Hepatocyte (in vitro differentiated cells): ENCODE measurements at regions not wholly inside any gene's neighbourhood (a gene's known extent, or its start where the extent isn't known, plus 50 kb on each side); places are given as distances from the start of the nearest gene placed in this dataset.

Experiments used
- DNase-seq: peaks from one replicate; pipeline ENCODE4 v3.0.0-alpha.2; 2016; ENCODE audit warnings: low spot score
- H2AFZ ChIP-seq: fragments of 200-600 bp; sonication (generic); 2 replicates; pipeline ENCODE4 v1.6.0; 2016; ENCODE audit warnings: antibody characterized with exemption, mild to moderate bottlenecking
- H3K27ac ChIP-seq: fragments of 200-600 bp; sonication (generic); 2 replicates; pipeline ENCODE4 v1.5.1; 2016; ENCODE audit warnings: mild to moderate bottlenecking
- H3K27me3 ChIP-seq: fragments of 200-600 bp; sonication (generic); 2 replicates; pipeline ENCODE4 v1.6.1; 2016
- H3K36me3 ChIP-seq: fragments of 200-600 bp; sonication (generic); replicated peaks from 2 replicates; pipeline ENCODE4 v1.5.1; 2016; ENCODE audit warnings: low read depth; ENCODE audit not compliant: insufficient read depth
- H3K4me1 ChIP-seq: fragments of 200-600 bp; sonication (generic); 2 replicates; pipeline ENCODE4 v1.5.1; 2016; ENCODE audit warnings: mild to moderate bottlenecking, moderate library complexity; ENCODE audit not compliant: insufficient read depth
- H3K4me2 ChIP-seq: fragments of 200-600 bp; sonication (generic); 2 replicates; pipeline ENCODE4 v1.6.0; 2016
- H3K4me3 ChIP-seq: fragments of 200-600 bp; sonication (generic); 2 replicates; pipeline ENCODE4 v1.5.1; 2016; ENCODE audit warnings: mild to moderate bottlenecking
- H3K79me2 ChIP-seq: fragments of 200-600 bp; sonication (generic); 2 replicates; pipeline ENCODE4 v1.6.0; 2017; ENCODE audit warnings: mild to moderate bottlenecking
- H3K9me2 ChIP-seq: fragments of 200-600 bp; sonication (generic); replicated peaks from 2 replicates; pipeline ENCODE4 v1.6.0; 2017; ENCODE audit warnings: mild to moderate bottlenecking; ENCODE audit not compliant: insufficient read depth
- H3K9me3 ChIP-seq: fragments of 200-600 bp; sonication (generic); 2 replicates; pipeline ENCODE4 v1.5.1; 2016; ENCODE audit warnings: low read depth, mild to moderate bottlenecking
- H4K20me1 ChIP-seq: fragments of 200-600 bp; sonication (generic); 2 replicates; pipeline ENCODE4 v1.6.0; 2016; ENCODE audit warnings: mild to moderate bottlenecking; ENCODE audit not compliant: insufficient read depth, poor library complexity, severe bottlenecking
- EZH2 ChIP-seq: fragments of 200-600 bp; sonication (generic); IDR thresholded peaks from 2 replicates; pipeline ENCODE4 v1.6.1; 2016; ENCODE audit warnings: antibody characterized with exemption, mild to moderate bottlenecking, borderline replicate concordance
- EZH2phosphoT487 ChIP-seq: fragments of 200-600 bp; sonication (generic); IDR thresholded peaks from one replicate; pipeline ENCODE4 v1.6.1; 2018; ENCODE audit warnings: antibody characterized with exemption, mild to moderate bottlenecking, low read depth, moderate library complexity; ENCODE audit not compliant: unreplicated experiment, severe bottlenecking
- WGBS: methylation state at CpG from one replicate; pipeline ENCODE4 v1.1.6; 2016; ENCODE audit warnings: low lambda C conversion rate; ENCODE audit errors: missing lambda C conversion rate; 5-methylcytosine and 5-hydroxymethylcytosine counted together
- TF ChIP-seq, protein P1 (sequence below): fragments of 200-600 bp; sonication (generic); IDR thresholded peaks from 2 replicates; pipeline ENCODE4 v1.5.1; 2016; ENCODE audit warnings: antibody characterized with exemption, mild to moderate bottlenecking; ENCODE audit not compliant: poor library complexity

DNA sequence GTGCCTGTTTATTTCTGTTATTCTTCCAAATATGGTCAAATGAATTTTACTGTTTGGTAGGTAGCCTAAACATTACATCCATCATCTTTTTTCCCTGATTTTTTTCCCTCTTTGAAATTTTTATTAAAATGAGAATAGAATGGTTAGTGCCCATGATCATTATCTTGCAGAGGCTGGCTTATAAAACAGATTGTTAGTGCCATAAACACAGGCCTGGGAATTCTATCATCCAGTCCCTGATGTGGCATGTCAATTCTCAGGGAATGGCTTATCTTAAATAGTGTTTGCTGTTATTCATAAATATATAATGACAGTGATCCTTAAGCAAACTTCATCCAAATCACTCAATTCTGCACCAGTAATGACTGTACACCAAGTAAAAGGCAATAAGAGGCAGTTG lies 207.3 kb downstream of the TUSC7 start:
- no peak for TF ChIP-seq EZH2phosphoT487
- TF ChIP-seq, protein P1, sequence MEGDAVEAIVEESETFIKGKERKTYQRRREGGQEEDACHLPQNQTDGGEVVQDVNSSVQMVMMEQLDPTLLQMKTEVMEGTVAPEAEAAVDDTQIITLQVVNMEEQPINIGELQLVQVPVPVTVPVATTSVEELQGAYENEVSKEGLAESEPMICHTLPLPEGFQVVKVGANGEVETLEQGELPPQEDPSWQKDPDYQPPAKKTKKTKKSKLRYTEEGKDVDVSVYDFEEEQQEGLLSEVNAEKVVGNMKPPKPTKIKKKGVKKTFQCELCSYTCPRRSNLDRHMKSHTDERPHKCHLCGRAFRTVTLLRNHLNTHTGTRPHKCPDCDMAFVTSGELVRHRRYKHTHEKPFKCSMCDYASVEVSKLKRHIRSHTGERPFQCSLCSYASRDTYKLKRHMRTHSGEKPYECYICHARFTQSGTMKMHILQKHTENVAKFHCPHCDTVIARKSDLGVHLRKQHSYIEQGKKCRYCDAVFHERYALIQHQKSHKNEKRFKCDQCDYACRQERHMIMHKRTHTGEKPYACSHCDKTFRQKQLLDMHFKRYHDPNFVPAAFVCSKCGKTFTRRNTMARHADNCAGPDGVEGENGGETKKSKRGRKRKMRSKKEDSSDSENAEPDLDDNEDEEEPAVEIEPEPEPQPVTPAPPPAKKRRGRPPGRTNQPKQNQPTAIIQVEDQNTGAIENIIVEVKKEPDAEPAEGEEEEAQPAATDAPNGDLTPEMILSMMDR, result no peak
- TF ChIP-seq EZH2, result no peak
- Histone ChIP-seq H3K36me3 (no peaks in the 10 kb centered on the region), H3K4me2 (no peak overlapping the region)

DNA sequence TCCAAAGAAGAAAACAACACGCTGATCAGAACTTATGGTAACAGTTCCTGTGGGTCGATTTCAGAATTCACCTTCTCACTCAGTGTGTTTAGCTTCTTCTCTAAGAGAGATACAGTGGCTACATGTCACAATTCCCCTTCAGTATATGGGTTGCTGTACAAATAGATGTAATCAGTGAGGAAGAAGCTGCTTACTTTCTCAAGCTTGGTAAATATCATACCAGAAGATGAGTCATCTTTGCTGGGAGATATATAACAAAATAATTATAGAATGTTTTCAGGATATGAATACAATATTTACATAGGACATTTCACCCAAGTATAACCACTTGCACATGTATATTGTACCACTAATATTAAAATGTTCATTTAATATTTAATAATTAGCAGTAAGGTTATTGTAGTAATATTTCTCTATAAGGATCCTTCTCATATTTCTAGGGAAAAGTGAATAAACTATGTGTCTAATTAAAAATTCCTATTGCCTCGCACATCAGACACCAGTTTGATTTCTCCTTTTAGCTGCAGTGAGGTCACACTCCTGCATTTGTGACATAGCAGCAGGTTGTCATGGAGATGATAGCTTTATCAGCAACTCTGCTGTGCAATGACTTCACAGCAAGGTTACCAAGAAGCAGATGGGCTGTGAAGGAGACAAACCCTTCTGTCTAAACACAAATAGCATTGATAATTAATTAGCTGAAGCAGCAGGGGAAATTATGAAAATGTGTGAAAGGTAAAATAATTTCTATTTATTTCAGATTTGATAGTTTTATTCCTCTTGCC lies 211.4 kb downstream of the TUSC7 start:
- no peaks in the 10 kb centered on the region for H3K4me1 ChIP-seq
- TF ChIP-seq EZH2, result no peak
- TF ChIP-seq, protein P1, result no peak
- H3K79me2 ChIP-seq, result no peaks in the 10 kb centered on the region
- no peaks in the 10 kb centered on the region for H3K9me3 ChIP-seq
- no peaks in the 10 kb centered on the region for H3K36me3 ChIP-seq
- 86% methylated on average over 3 of the region's 3 CpGs for WGBS
- H3K27me3 ChIP-seq, result no peaks in the 10 kb centered on the region
- no peak overlapping the region for H2AFZ ChIP-seq
- no peak overlapping the region for H3K4me2 ChIP-seq
- no peak overlapping the region for H3K27ac ChIP-seq
- H3K9me2 ChIP-seq, result no peaks in the 10 kb centered on the region
- DNase-seq, result no peak
- no peak overlapping the region for H3K4me3 ChIP-seq
- H4K20me1 ChIP-seq, result no peaks in the 10 kb centered on the region

More for the DNA sequence above, 207.3 kb downstream of the TUSC7 start:
- Histone ChIP-seq H2AFZ (no peak overlapping the region), H3K27me3 (no peaks in the 10 kb centered on the region), H3K4me1 (no peaks in the 10 kb centered on the region), H3K27ac (no peak overlapping the region), H3K4me3 (no peak overlapping the region), H3K79me2 (no peaks in the 10 kb centered on the region), H4K20me1 (no peaks in the 10 kb centered on the region), H3K9me2 (no peaks in the 10 kb centered on the region), H3K9me3 (no peaks in the 10 kb centered on the region)
- no peak for DNase-seq

DNA sequence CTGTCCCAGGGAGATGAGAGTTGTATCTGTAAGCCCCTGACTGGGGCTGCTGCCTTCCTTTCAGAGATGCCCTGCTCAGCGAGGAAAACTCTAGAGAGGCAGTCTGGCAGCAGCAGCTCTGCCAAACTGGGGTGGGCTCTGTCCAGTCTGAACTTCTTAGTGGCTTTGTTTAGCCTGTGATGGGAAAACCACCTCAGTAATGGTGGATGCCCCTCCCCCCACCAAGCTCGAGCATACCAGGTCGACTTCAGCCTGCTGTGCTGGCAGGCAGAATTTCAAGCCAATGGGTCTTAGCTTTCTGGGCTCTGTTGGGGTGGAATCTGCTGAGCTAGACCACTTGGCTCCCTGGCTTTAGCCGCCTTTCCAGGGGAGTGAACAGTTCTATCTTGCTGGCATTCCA lies 218.3 kb downstream of the TUSC7 start:
- H2AFZ ChIP-seq, result no peak overlapping the region
- 80% methylated on average over 4 of the region's 4 CpGs for WGBS
- no peaks in the 10 kb centered on the region for H3K4me1 ChIP-seq
- H4K20me1 ChIP-seq, result no peaks in the 10 kb centered on the region
- H3K27ac ChIP-seq, result no peak overlapping the region
- H3K9me2 ChIP-seq, result no peaks in the 10 kb centered on the region
- no peaks in the 10 kb centered on the region for H3K9me3 ChIP-seq
- H3K36me3 ChIP-seq, result no peaks in the 10 kb centered on the region
- H3K4me3 ChIP-seq, result no peak overlapping the region
- no peak for DNase-seq
- no peak for TF ChIP-seq EZH2
- TF ChIP-seq, protein P1, result no peak
- TF ChIP-seq EZH2phosphoT487, result no peak
- H3K27me3 ChIP-seq, result no peaks in the 10 kb centered on the region
- no peak overlapping the region for H3K4me2 ChIP-seq
- no peaks in the 10 kb centered on the region for H3K79me2 ChIP-seq
